ENCODE measurements at regions not wholly inside any gene's neighbourhood (a gene's known extent, or its start where the extent isn't known, plus 50 kb on each side); places are given as distances from the start of the nearest gene placed in this dataset.

- DNase-seq (ENCODE audit: low spot score) = no peak
Measured at GRCh38 chr3:113138839-113139743, 72.3 kb upstream of the BOC start.

- DNase-seq (ENCODE audit: low spot score) = no peak
Measured at GRCh38 chr3:113140876-113141275, 70.5 kb upstream of the BOC start.

DNA sequence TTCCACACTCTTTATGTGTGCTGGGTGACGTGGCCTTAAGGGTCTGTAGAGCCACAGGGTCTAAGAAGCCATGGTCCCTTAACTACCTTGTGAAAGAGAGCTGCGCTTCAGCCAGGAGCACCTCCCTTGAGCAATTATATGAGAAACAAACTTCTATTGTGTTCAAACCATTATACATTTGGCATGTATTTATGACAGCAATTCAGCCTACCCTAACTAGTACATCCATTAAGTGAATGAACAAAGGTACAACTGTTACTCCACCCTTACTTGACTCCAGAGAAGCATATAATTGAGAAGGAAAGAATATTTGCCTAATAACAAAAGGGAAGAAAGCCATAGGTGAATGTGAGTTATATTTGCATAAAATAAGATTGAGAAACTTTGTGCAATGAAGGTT lies 69.8 kb upstream of the BOC start:
- DNase-seq (ENCODE audit: low spot score) = no peak

DNA sequence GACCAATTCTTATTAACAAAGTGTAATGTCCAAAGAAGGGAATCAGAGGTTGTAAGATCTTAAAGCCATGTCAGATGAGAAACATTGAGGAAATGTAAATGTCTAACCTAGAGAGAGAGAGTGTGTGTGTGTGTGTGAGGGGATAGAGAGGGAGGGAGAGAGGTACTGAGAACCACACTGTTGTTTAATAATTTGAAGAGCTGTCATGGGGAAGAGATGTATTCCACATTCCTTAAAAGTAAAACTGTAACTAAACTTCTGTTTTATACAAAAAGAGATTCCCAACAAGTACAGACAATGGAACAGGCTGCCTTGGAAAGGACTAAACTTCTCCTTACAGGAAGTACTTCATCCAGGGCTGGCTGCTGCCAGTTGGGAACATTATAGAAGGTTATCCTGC lies 68.9 kb upstream of the BOC start:
- DNase-seq (ENCODE audit: low spot score) = no peak

DNA sequence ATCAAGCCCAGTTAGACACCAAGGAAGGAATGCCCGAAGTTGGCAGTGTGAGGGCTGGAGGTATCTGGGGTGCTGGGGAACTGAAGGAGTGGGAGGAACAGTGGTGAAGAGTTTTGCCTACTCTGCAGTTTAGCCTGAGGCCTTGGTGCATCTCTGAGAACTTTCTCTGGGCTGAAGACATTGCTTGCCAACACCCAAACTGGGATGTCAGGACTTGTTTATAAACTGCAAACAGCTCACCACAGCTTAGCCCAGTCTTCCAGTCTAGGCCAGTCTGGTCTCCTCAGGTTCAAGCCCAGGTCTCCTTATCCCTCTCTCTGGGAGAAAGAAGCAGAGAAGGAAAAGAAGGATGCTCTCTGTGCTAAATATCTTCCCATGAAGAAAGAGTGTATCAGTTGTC lies 68.0 kb upstream of the BOC start:
- no peak for DNase-seq (ENCODE audit: low spot score)

DNA sequence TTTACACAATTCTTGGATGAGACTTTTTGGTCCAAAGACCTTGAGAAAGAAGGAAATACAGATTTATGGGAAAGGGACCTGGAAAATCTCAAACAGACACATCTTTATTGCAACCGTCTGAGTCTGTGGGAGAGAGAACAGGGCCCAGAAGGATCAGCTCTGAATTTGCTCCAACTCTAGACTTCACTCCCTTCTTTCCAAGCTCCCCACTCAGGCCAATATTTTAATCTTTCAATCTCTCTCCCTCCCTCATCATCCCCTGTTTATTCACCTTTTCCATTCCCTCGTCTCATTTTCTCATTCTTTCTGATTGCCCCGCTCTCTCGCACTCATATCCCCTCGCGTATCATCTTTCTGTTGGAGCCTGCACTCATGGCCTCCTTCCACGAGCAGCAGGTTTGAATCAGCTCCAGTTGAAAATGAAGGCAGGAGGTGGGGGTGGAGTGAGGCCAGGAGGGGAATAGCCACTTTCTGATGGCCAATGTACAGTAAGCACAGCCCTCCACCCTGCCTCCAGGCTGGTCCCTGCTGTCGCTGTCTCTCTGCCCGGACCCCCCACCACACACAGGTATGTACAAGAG lies 63.6 kb upstream of the BOC start:
- DNase-seq (ENCODE audit: low spot score) = no peak

GRCh38 chr3:113148284-113148683 lies 63.1 kb upstream of the BOC start:
- no peak for DNase-seq (ENCODE audit: low spot score)

DNA sequence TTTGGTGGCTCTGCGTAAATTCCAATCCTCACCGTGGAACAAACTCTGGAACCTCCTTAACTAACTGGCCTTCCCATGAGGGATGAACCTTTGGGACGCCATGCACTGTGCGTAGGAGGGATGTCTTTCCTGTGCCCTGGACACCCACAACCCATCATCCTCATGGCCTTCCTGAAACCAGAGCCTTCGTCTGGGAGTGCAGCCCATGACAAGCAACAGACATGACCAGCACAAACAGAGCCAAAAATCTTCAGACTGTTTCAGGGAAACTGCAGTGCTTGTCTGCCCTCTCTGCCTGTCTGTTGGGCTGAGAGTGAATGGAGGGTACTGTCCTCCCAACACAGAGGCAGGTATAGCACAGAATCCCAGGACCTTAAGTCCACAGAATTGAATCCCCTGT lies 61.1 kb upstream of the BOC start:
- DNase-seq (ENCODE audit: low spot score) = no peak

DNA sequence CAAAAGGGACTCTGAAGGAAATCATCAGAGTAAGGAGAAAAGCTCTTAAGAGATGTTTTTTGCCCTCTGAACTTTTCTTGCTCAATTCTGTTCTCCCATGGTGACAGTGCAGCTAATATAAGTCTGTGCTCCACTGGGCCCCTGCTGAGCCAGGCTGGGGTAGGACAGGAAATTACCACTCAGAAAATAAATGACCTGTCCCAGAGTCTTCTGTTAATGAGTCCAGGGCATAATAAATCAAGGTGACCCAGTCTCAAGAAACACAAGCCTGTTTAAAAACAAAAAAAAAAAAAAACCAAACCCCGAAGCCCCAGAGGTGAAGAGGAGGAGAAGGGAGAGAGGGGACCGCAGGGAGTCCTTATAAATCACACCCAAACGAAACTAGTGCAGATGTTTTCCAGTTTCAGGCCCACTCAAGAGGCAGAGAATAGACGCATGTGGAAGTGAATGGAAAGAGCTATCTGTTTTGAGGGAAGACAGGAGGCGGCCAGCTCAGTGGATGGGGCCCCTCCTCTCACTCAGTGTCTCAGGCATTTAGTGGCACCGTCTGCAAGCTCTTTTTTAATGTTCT lies 59.8 kb upstream of the BOC start:
- DNase-seq (ENCODE audit: low spot score) = no peak

DNA sequence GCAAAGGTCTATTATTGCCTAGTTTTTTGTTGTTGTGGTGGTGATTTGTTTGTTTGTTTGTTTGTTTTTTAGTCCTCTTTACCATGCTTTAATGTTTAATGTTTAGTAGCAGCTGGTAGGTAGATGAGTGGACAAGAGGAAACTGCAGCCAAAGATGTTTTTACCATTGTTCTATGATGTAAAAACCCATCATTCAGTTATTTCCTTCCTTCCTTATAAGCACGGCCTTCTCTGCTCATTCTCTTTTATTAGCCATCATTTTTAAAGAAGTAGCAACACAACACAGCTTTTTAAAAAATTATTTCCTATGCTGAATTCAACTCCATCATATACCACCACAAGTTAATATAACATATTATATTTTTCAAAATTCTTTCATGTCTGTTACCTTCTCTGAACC lies 58.5 kb upstream of the BOC start:
- no peak for DNase-seq (ENCODE audit: low spot score)

- DNase-seq (ENCODE audit: low spot score) = no peak
Measured at GRCh38 chr3:113153499-113154107, 57.8 kb upstream of the BOC start.

- DNase-seq (ENCODE audit: low spot score) = no peak
Measured at GRCh38 chr3:113156816-113157333, 54.5 kb upstream of the BOC start.

GRCh38 chr3:113157408-113158030 lies 53.8 kb upstream of the BOC start:
- no peak for DNase-seq (ENCODE audit: low spot score)

DNA sequence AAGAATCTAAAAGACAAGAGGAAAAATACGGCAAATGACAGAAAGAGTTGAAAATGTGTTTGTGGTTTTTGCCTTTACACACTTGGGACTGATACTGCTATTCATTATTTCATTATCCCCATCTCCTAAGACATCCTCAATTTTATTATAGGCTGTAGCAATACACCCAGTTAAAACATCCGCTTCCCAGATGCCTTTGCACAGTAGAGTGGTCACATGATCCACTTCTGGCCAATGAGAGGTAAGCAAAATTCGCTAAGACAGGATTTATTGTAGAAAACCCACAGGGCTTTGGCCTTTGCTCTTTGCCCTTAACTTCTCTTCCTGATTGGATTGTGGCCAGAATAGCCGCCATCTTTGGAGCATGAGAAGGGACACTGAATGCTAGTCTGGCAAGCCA lies 53.2 kb upstream of the BOC start:
- no peak for DNase-seq (ENCODE audit: low spot score)
